SK-N-SH treated with all-trans-retinoic acid at 6 μM for 48 hours (cell line): ENCODE measurements at regions not wholly inside any gene's neighbourhood (a gene's known extent, or its start where the extent isn't known, plus 50 kb on each side); places are given as distances from the start of the nearest gene placed in this dataset.
A peak's percentile ranks its signal among the peaks of the same experiment; 100 is the strongest.

ENCODE experiments used
- ATAC-seq: fragments of 200-7000 bp; cut with Tn5 transposase; 3 replicates; pipeline ENCODE4 v1.9.1; 2020; ENCODE audit warnings: mild to moderate bottlenecking, moderate library complexity
- BACH2 ChIP-seq: fragments of 250-450 bp; sonication (Bioruptor Pico); IDR thresholded peaks from 2 replicates; pipeline ENCODE4 v1.9.0; 2021; ENCODE audit warnings: mild to moderate bottlenecking, borderline replicate concordance
- CSDC2 ChIP-seq: fragments of 250-450 bp; sonication (Bioruptor Pico); IDR thresholded peaks from 2 replicates; pipeline ENCODE4 v1.5.0; 2020; ENCODE audit warnings: mild to moderate bottlenecking, moderate library complexity
- ESRRG ChIP-seq: fragments of 250-450 bp; sonication (Bioruptor Pico); IDR thresholded peaks from 2 replicates; pipeline ENCODE4 v1.6.1; 2021; ENCODE audit warnings: mild to moderate bottlenecking
- GLIS3 ChIP-seq: fragments of 250-450 bp; sonication (Bioruptor Pico); IDR thresholded peaks from 2 replicates; pipeline ENCODE4 v1.5.0; 2020; ENCODE audit warnings: mild to moderate bottlenecking, moderate library complexity
- ISL1 ChIP-seq: fragments of 250-450 bp; sonication (Bioruptor Pico); IDR thresholded peaks from 2 replicates; pipeline ENCODE4 v2.1.2; 2022; ENCODE audit warnings: mild to moderate bottlenecking, moderate library complexity
- OSR1 ChIP-seq: fragments of 250-450 bp; sonication (Bioruptor Pico); IDR thresholded peaks from 2 replicates; pipeline ENCODE4 v1.8.0; 2022; ENCODE audit warnings: moderate library complexity, mild to moderate bottlenecking, inconsistent platforms
- PPARA ChIP-seq: fragments of 250-450 bp; sonication (Bioruptor Pico); IDR thresholded peaks from 2 replicates; pipeline ENCODE4 v1.5.0; 2020; ENCODE audit warnings: mild to moderate bottlenecking, borderline replicate concordance
- RARB ChIP-seq: fragments of 250-450 bp; sonication (Bioruptor Pico); IDR thresholded peaks from 2 replicates; pipeline ENCODE4 v1.8.0; 2021; ENCODE audit warnings: mild to moderate bottlenecking, moderate library complexity
- SNAI2 ChIP-seq: fragments of 250-450 bp; sonication (Bioruptor Pico); IDR thresholded peaks from 2 replicates; pipeline ENCODE4 v1.5.0; 2020; ENCODE audit warnings: mild to moderate bottlenecking, moderate library complexity
- TCF4 ChIP-seq: fragments of 250-450 bp; sonication (Bioruptor Pico); IDR thresholded peaks from 2 replicates; pipeline ENCODE4 v1.8.0; 2021; ENCODE audit warnings: mild to moderate bottlenecking, moderate library complexity, borderline replicate concordance
- ZC3H10 ChIP-seq: fragments of 250-450 bp; sonication (Bioruptor Pico); IDR thresholded peaks from 2 replicates; pipeline ENCODE4 v1.5.1; 2021; ENCODE audit warnings: mild to moderate bottlenecking, moderate library complexity
- ZFP3 ChIP-seq: fragments of 250-450 bp; sonication (Bioruptor Pico); IDR thresholded peaks from 2 replicates; pipeline ENCODE4 v1.5.0; 2020; ENCODE audit warnings: mild to moderate bottlenecking, moderate library complexity
- ZFP30 ChIP-seq: fragments of 450-650 bp; formaldehyde crosslinking; IDR thresholded peaks from 2 replicates; pipeline ENCODE4 v1.5.0; 2022; ENCODE audit warnings: mild to moderate bottlenecking, moderate library complexity
- ZNF565 ChIP-seq: fragments of 450-650 bp; formaldehyde crosslinking; conservative IDR thresholded peaks from 2 replicates; pipeline ENCODE4 v1.5.0; 2020; ENCODE audit warnings: low read depth, mild to moderate bottlenecking, moderate library complexity
- ZNF70 ChIP-seq: fragments of 450-650 bp; formaldehyde crosslinking; IDR thresholded peaks from 2 replicates; pipeline ENCODE4 v1.5.0; 2020; ENCODE audit warnings: mild to moderate bottlenecking, moderate library complexity
- ZNF8 ChIP-seq: fragments of 450-650 bp; formaldehyde crosslinking; IDR thresholded peaks from 2 replicates; pipeline ENCODE4 v1.5.0; 2020; ENCODE audit warnings: mild to moderate bottlenecking, moderate library complexity
- TF ChIP-seq, protein P1 (sequence below): fragments of 250-450 bp; sonication (Bioruptor Pico); IDR thresholded peaks from 2 replicates; pipeline ENCODE4 v1.8.0; 2020; ENCODE audit warnings: mild to moderate bottlenecking, moderate library complexity, borderline replicate concordance
- TF ChIP-seq, protein P2 (sequence below): fragments of 250-450 bp; sonication (Bioruptor Pico); IDR thresholded peaks from 2 replicates; pipeline ENCODE4 v1.5.1; 2020; ENCODE audit warnings: low read depth, mild to moderate bottlenecking, moderate library complexity
- TF ChIP-seq, protein P3 (sequence below): fragments of 250-450 bp; sonication (Bioruptor Pico); IDR thresholded peaks from 2 replicates; pipeline ENCODE4 v1.5.1; 2021; ENCODE audit warnings: mild to moderate bottlenecking, moderate library complexity
- TF ChIP-seq, protein P4 (sequence below): fragments of 250-450 bp; sonication (Bioruptor Pico); IDR thresholded peaks from 2 replicates; pipeline ENCODE4 v1.5.0; 2020; ENCODE audit warnings: mild to moderate bottlenecking, moderate library complexity
- TF ChIP-seq, protein P5 (sequence below): fragments of 250-450 bp; sonication (Bioruptor Pico); IDR thresholded peaks from 2 replicates; pipeline ENCODE4 v1.8.0; 2021; ENCODE audit warnings: low read depth, mild to moderate bottlenecking, moderate library complexity, borderline replicate concordance

DNA sequence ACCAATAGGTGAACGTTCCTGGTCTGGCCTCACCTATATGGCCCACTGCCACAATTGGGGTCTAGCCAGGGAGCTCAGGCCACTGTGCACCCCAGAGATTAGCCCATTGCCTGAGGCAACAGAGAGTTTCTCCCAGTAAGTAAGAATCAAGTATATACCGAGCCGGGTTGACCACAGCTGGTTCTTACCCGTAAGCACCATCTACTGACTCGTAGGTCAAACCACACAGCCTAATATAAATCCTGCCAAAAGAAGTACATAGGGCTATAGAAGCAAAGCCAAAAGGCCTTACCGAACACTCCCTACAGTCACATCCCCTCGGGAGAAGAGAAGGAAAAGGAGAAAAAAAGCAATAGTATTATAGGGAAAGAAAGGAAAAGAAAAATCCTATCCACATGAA, 463.6 kb upstream of the GJE1 start:
- TF ChIP-seq ESRRG (CRISPR knock-in tag) (no peak), OSR1 (no peak), ZNF70 (CRISPR knock-in tag) (no peak), GLIS3 (CRISPR knock-in tag) (no peak), SNAI2 (CRISPR knock-in tag) (no peak), ZNF565 (CRISPR knock-in tag) (no peak), ISL1 (CRISPR knock-in tag) (no peak), ZC3H10 (CRISPR knock-in tag) (no peak), RARB (CRISPR knock-in tag) (no peak), ZNF8 (CRISPR knock-in tag) (no peak), BACH2 (no peak), ZFP30 (no peak)
- TF ChIP-seq, protein P1, sequence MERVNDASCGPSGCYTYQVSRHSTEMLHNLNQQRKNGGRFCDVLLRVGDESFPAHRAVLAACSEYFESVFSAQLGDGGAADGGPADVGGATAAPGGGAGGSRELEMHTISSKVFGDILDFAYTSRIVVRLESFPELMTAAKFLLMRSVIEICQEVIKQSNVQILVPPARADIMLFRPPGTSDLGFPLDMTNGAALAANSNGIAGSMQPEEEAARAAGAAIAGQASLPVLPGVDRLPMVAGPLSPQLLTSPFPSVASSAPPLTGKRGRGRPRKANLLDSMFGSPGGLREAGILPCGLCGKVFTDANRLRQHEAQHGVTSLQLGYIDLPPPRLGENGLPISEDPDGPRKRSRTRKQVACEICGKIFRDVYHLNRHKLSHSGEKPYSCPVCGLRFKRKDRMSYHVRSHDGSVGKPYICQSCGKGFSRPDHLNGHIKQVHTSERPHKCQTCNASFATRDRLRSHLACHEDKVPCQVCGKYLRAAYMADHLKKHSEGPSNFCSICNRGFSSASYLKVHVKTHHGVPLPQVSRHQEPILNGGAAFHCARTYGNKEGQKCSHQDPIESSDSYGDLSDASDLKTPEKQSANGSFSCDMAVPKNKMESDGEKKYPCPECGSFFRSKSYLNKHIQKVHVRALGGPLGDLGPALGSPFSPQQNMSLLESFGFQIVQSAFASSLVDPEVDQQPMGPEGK, result no peak
- TF ChIP-seq, protein P2, sequence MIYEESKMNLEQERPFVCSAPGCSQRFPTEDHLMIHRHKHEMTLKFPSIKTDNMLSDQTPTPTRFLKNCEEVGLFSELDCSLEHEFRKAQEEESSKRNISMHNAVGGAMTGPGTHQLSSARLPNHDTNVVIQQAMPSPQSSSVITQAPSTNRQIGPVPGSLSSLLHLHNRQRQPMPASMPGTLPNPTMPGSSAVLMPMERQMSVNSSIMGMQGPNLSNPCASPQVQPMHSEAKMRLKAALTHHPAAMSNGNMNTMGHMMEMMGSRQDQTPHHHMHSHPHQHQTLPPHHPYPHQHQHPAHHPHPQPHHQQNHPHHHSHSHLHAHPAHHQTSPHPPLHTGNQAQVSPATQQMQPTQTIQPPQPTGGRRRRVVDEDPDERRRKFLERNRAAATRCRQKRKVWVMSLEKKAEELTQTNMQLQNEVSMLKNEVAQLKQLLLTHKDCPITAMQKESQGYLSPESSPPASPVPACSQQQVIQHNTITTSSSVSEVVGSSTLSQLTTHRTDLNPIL (CRISPR knock-in tag), result no peak
- TF ChIP-seq, protein P3, sequence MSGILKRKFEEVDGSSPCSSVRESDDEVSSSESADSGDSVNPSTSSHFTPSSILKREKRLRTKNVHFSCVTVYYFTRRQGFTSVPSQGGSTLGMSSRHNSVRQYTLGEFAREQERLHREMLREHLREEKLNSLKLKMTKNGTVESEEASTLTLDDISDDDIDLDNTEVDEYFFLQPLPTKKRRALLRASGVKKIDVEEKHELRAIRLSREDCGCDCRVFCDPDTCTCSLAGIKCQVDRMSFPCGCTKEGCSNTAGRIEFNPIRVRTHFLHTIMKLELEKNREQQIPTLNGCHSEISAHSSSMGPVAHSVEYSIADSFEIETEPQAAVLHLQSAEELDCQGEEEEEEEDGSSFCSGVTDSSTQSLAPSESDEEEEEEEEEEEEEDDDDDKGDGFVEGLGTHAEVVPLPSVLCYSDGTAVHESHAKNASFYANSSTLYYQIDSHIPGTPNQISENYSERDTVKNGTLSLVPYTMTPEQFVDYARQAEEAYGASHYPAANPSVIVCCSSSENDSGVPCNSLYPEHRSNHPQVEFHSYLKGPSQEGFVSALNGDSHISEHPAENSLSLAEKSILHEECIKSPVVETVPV (CRISPR knock-in tag), result no peak
- no peak for ATAC-seq

DNA sequence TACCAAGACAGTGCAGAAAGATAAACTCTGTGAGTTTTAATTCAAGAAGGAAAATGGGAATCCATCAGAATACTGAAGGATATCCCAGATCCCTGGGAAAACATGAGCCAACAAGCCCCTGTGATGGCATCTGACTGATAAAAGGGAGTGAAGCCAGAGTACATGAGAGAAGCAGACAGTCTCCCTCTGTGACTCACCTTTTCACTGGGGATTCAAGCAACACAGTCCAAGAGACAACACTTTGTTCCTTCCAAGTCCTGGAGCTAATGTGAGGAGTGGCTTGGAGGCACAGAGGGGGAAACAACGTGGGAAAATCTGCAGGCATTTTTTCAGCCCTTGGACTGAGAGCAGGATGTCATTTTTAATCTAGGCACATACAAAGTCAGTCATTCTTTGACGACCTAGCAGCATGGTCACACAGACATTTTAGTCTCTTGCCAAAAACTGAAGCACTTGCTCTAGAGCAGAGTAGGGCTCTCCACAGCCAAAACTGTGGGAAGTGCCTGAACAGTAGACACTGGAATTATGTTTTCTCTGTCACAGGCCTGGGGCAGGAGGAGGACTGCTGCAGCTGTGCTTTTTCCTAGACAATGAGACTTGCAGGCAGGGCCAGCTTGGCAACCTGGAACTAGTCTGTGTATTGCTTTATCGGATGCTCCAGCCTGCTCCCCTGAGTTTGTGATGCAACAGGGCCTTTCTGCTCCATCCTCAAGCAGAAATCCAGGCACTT, 465.0 kb upstream of the GJE1 start:
- peak; percentile 49 for ATAC-seq
- no peak for TF ChIP-seq GLIS3 (CRISPR knock-in tag)
- no peak for TF ChIP-seq PPARA
- no peak for TF ChIP-seq ESRRG (CRISPR knock-in tag)
- TF ChIP-seq, protein P4, sequence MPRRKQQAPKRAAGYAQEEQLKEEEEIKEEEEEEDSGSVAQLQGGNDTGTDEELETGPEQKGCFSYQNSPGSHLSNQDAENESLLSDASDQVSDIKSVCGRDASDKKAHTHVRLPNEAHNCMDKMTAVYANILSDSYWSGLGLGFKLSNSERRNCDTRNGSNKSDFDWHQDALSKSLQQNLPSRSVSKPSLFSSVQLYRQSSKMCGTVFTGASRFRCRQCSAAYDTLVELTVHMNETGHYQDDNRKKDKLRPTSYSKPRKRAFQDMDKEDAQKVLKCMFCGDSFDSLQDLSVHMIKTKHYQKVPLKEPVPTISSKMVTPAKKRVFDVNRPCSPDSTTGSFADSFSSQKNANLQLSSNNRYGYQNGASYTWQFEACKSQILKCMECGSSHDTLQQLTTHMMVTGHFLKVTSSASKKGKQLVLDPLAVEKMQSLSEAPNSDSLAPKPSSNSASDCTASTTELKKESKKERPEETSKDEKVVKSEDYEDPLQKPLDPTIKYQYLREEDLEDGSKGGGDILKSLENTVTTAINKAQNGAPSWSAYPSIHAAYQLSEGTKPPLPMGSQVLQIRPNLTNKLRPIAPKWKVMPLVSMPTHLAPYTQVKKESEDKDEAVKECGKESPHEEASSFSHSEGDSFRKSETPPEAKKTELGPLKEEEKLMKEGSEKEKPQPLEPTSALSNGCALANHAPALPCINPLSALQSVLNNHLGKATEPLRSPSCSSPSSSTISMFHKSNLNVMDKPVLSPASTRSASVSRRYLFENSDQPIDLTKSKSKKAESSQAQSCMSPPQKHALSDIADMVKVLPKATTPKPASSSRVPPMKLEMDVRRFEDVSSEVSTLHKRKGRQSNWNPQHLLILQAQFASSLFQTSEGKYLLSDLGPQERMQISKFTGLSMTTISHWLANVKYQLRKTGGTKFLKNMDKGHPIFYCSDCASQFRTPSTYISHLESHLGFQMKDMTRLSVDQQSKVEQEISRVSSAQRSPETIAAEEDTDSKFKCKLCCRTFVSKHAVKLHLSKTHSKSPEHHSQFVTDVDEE (CRISPR knock-in tag), result no peak
- TF ChIP-seq, all 23 proteins: peak for 0

DNA sequence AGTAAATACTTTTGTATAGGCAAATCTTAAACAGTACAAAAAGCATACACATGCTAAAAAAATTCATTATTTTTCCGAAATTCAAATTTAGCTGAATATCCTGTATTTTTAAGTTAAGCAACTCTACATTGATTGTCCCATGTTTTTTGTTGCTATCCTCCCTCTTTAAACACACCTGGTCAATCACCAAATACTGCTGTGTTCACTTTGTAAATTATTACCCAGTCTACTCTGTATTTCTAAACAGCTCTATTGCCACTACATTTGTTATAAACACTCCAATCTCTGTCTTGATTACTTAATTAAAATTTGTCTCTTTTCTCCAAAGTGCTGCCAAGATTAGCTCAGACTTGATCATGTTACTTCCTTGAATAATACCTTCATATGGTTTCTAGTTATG, 466.5 kb upstream of the GJE1 start:
- TF ChIP-seq ZC3H10 (CRISPR knock-in tag) (no peak), RARB (CRISPR knock-in tag) (no peak), GLIS3 (CRISPR knock-in tag) (no peak), ZFP3 (no peak), BACH2 (no peak), ZNF70 (CRISPR knock-in tag) (no peak), TCF4 (CRISPR knock-in tag) (no peak), SNAI2 (CRISPR knock-in tag) (no peak), ISL1 (CRISPR knock-in tag) (no peak), CSDC2 (CRISPR knock-in tag) (no peak)
- TF ChIP-seq, protein P3 (CRISPR knock-in tag), result no peak
- TF ChIP-seq, protein P5, sequence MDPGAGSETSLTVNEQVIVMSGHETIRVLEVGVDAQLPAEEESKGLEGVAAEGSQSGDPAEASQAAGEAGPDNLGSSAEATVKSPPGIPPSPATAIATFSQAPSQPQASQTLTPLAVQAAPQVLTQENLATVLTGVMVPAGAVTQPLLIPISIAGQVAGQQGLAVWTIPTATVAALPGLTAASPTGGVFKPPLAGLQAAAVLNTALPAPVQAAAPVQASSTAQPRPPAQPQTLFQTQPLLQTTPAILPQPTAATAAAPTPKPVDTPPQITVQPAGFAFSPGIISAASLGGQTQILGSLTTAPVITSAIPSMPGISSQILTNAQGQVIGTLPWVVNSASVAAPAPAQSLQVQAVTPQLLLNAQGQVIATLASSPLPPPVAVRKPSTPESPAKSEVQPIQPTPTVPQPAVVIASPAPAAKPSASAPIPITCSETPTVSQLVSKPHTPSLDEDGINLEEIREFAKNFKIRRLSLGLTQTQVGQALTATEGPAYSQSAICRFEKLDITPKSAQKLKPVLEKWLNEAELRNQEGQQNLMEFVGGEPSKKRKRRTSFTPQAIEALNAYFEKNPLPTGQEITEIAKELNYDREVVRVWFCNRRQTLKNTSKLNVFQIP (CRISPR knock-in tag), result no peak
- no peak for ATAC-seq
